ENCODE measurements at regions not wholly inside any gene's neighbourhood (a gene's known extent, or its start where the extent isn't known, plus 50 kb on each side); places are given as distances from the start of the nearest gene placed in this dataset.

- no peaks in the 10 kb centered on the region for H3K9me1 ChIP-seq (ENCODE audit: insufficient read depth, low read length)
- no peak overlapping the region for H3K18ac ChIP-seq (ENCODE audit: low read depth, low read length)
- ChIA-PET CTCF (no interaction called here), POLR2A (ENCODE audit: unreplicated experiment) (no interaction called here)
- no peak overlapping the region for H4K5ac ChIP-seq (ENCODE audit: low read depth, low read length)
- ATAC-seq (ENCODE audit: low read depth), result no peak
- no peak overlapping the region for H4K8ac ChIP-seq (ENCODE audit: low read depth in 2 of 2, low read length in 2 of 2)
- no CpG with 5 or more reads among the region's 5 CpGs for WGBS, 2 experiments (ENCODE audit: extremely low coverage in 2 of 2, insufficient read length in 1 of 2)
- H2BK20ac ChIP-seq (ENCODE audit: low read depth, low read length), result no peak overlapping the region
- H2AK9ac ChIP-seq (replicated peaks; ENCODE audit: low read depth, low read length, poor library complexity), result no peak overlapping the region
- TF ChIP-seq FOS (IDR thresholded peaks at IDR 0.05; ENCODE audit: low read depth, low read length) (no peak), ELK1 (IDR thresholded peaks at IDR 0.05; ENCODE audit: borderline replicate concordance, low read depth, low read length) (no peak), RFX5 (IDR thresholded peaks at IDR 0.05; ENCODE audit: low read depth, low read length) (no peak), MAFK (IDR thresholded peaks at IDR 0.05; ENCODE audit: low read depth, low read length) (no peak), USF2 (IDR thresholded peaks at IDR 0.05; ENCODE audit: low read depth, low read length) (no peak), CTCF (conservative IDR thresholded peaks at IDR 0.05; ENCODE audit: low read depth, low read length) (no peak), BHLHE40 (IDR thresholded peaks at IDR 0.05; ENCODE audit: low read depth, low read length) (no peak), NFE2L2 (IDR thresholded peaks at IDR 0.05; ENCODE audit: low read depth, low read length) (no peak), SMC3 (IDR thresholded peaks at IDR 0.05; ENCODE audit: low read depth, low read length) (no peak), RAD21 (IDR thresholded peaks at IDR 0.05; ENCODE audit: low read length) (no peak), MAZ (IDR thresholded peaks at IDR 0.05; ENCODE audit: borderline replicate concordance, low read depth, low read length) (no peak), CHD1 (IDR thresholded peaks at IDR 0.05; ENCODE audit: low read depth, low read length) (no peak), RCOR1 (IDR thresholded peaks at IDR 0.05; ENCODE audit: insufficient replicate concordance, low read length) (no peak), POLR2A (IDR thresholded peaks at IDR 0.05; ENCODE audit: low read depth, low read length) (no peak), CEBPB (IDR thresholded peaks at IDR 0.05; ENCODE audit: low read depth, low read length) (no peak), MXI1 (IDR thresholded peaks at IDR 0.05; ENCODE audit: borderline replicate concordance, low read depth, low read length) (no peak)
- H2AK5ac ChIP-seq (ENCODE audit: low read depth, low read length), result no peak overlapping the region
- no peaks in the 10 kb centered on the region for H4K20me1 ChIP-seq (ENCODE audit: insufficient read depth, low read length)
- intact Hi-C loops (cut with micrococcal nuclease) (no loop called here), in situ Hi-C loops (cut with MboI; ENCODE audit: low sequenced_read_pairs) (no loop called here), dilution Hi-C loops (cut with HindIII; ENCODE audit: low sequenced_read_pairs, unreplicated experiment) (no loop called here)
- H3K4me1 ChIP-seq (ENCODE audit: control insufficient read depth, insufficient read depth, low read length), result no peaks in the 10 kb centered on the region
- no peak overlapping the region for H4K91ac ChIP-seq (ENCODE audit: insufficient read depth, low read depth, low read length)
- no peak overlapping the region for H3K14ac ChIP-seq (replicated peaks; ENCODE audit: low read depth, low read length)
- no peak overlapping the region for H3K23ac ChIP-seq (ENCODE audit: low read depth, low read length)
- no peak overlapping the region for H3K9ac ChIP-seq (ENCODE audit: low read depth, low read length)
- H2BK5ac ChIP-seq (ENCODE audit: low read depth, low read length, poor library complexity, severe bottlenecking), result no peak overlapping the region
- H3K4me3 ChIP-seq (ENCODE audit: insufficient read depth, low read depth, low read length), result no peak overlapping the region
- no peak overlapping the region for H2BK120ac ChIP-seq (ENCODE audit: low read depth, low read length)
- H3K4ac ChIP-seq (ENCODE audit: low read depth, low read length), result no peak overlapping the region
- no peak overlapping the region for H2AFZ ChIP-seq (replicated peaks; ENCODE audit: low read length, poor library complexity)
- H3K56ac ChIP-seq (ENCODE audit: extremely low read depth, insufficient read depth, low read length), result no peak overlapping the region
- H3K27ac ChIP-seq (ENCODE audit: insufficient read depth, low read length), result no peak overlapping the region
- DNase-seq, result no peak
- no TSS peak for BruUV-seq (replicated peaks)
- H3K79me1 ChIP-seq (ENCODE audit: low read depth in 1 of 2, low read length in 2 of 2), result no peaks in the 10 kb centered on the region
- no peaks in the 10 kb centered on the region for H3K27me3 ChIP-seq (ENCODE audit: control insufficient read depth, insufficient read depth, low read length)
- no peaks in the 10 kb centered on the region for H3K36me3 ChIP-seq (ENCODE audit: control insufficient read depth, insufficient read depth, low read length)
- no peak overlapping the region for H3K4me2 ChIP-seq (ENCODE audit: low read depth, low read length)
- H2BK15ac ChIP-seq (ENCODE audit: low read depth, low read length), result no peak overlapping the region
- no peaks in the 10 kb centered on the region for H3K9me3 ChIP-seq (ENCODE audit: control insufficient read depth, insufficient read depth, low read length)
These were observed 291.9 kb upstream of the POU1F1 start for GRCh38 chr3:87568331-87568730.

Data from IMR-90 (cell line).